Prostate gland (tissue), 2 donors: ENCODE measurements at regions not wholly inside any gene's neighbourhood (a gene's known extent, or its start where the extent isn't known, plus 50 kb on each side); places are given as distances from the start of the nearest gene placed in this dataset.

Experiments
- CTCF ChIP-seq, 4 experiments: fragments of 200-600 bp in 2 of 4; fragments of 450-650 bp in 2 of 4; sonication (generic) in 2 of 4; IDR thresholded peaks; 1 replicate in 3 of 4; 2 replicates in 1 of 4; pipeline ENCODE4 v1.5.1; 2016 to 2019; ENCODE audit warnings: antibody characterized with exemption in 4 of 4, mild to moderate bottlenecking in 2 of 4, moderate library complexity in 2 of 4
- POLR2A ChIP-seq: fragments of 450-650 bp; IDR thresholded peaks from one replicate; pipeline ENCODE4 v1.6.1; 2016; ENCODE audit warnings: antibody characterized with exemption, mild to moderate bottlenecking
- POLR2AphosphoS5 ChIP-seq: sonication (generic); formaldehyde crosslinking; IDR thresholded peaks from one replicate; pipeline ENCODE4 v1.6.1; 2017; ENCODE audit warnings: antibody characterized with exemption

GRCh38 chr10:1989090-1989489 is 251.8 kb upstream of the ADARB2 start:
- TF ChIP-seq CTCF (IDR thresholded peaks at IDR 0.05) (no peak), POLR2AphosphoS5 (no peak), POLR2A (no peak)
